Lower leg skin (tissue), 4 donors: ENCODE measurements at regions not wholly inside any gene's neighbourhood (a gene's known extent, or its start where the extent isn't known, plus 50 kb on each side); places are given as distances from the start of the nearest gene placed in this dataset.
"Not testable (repeated sequence)": the region's sequence is repeated elsewhere in the genome, so short reads cannot be mapped to it uniquely, and the experiment has no call there.

Experiments used
- DNase-seq, 2 donors: peaks; one replicate each; pipeline ENCODE4 v3.0.0-alpha.2; 2019; ENCODE audit warnings: low spot score in 2 of 2
- H3K4me3 ChIP-seq: fragments of 200-600 bp; sonication (generic); 2 replicates; pipeline ENCODE4 v1.5.1; 2017; ENCODE audit warnings: mild to moderate bottlenecking, low read depth; ENCODE audit not compliant: poor library complexity, severe bottlenecking
- CTCF ChIP-seq, 3 donors: fragments of 450-650 bp; IDR thresholded peaks; one replicate each; pipeline ENCODE4 v1.5.1; 2016; ENCODE audit warnings: antibody characterized with exemption in 3 of 3, mild to moderate bottlenecking in 3 of 3, moderate library complexity in 2 of 3
- POLR2A ChIP-seq, 2 donors: fragments of 450-650 bp; IDR thresholded peaks; one replicate each; pipeline ENCODE4 v1.6.1; 2016 to 2017; ENCODE audit warnings: antibody characterized with exemption in 2 of 2, mild to moderate bottlenecking in 1 of 2, moderate library complexity in 1 of 2
- WGBS, 2 donors: methylation state at CpG; one replicate each; pipeline ENCODE4 v1.1.5; 2018; 5-methylcytosine and 5-hydroxymethylcytosine counted together
- intact Hi-C: fragments of 100-400 bp; cut with DNase I; formaldehyde crosslinking; loops from one replicate; pipeline ENCODE4 v1.15.0; 2023; ENCODE audit warnings: low total_unique reads

GRCh38 chr10:63836666-63837442 lies 315.7 kb downstream of the REEP3 start:
- WGBS, 2 donors, result 95% methylated on average over 4 of the region's 4 CpGs
- no peak overlapping the region for H3K4me3 ChIP-seq
- intact Hi-C loops, result no loop called here
- TF ChIP-seq CTCF (IDR thresholded peaks at IDR 0.05) (no peak), POLR2A (IDR thresholded peaks at IDR 0.05) (no peak)
- no peak for DNase-seq

- intact Hi-C loops, result no loop called here
- 92 to 94% methylated on average over 5 of the region's 5 CpGs for WGBS, 2 donors
- TF ChIP-seq POLR2A (IDR thresholded peaks at IDR 0.05), result no peak
- no peak for TF ChIP-seq CTCF (IDR thresholded peaks at IDR 0.05)
- H3K4me3 ChIP-seq, result no peak overlapping the region
- DNase-seq, result no peak
Observed at GRCh38 chr10:63841761-63842160, 320.6 kb downstream of the REEP3 start.

GRCh38 chr10:63843107-63843506 lies 321.9 kb downstream of the REEP3 start:
- no peak overlapping the region for H3K4me3 ChIP-seq
- TF ChIP-seq POLR2A (IDR thresholded peaks at IDR 0.05) (no peak), CTCF (IDR thresholded peaks at IDR 0.05) (no peak)
- DNase-seq, result no peak
- intact Hi-C loops, result no loop called here
- 90 to 94% methylated on average over 2 of the region's 2 CpGs for WGBS, 2 donors

- WGBS, 2 donors, result 67 to 74% methylated on average over 3 of the region's 3 CpGs
- H3K4me3 ChIP-seq, DNase-seq, intact Hi-C loops: not testable (repeated sequence)
Observed at GRCh38 chr10:63848871-63849270, 327.7 kb downstream of the REEP3 start.

GRCh38 chr10:63862860-63863259 lies 341.7 kb downstream of the REEP3 start:
- intact Hi-C loops, result no loop called here
- WGBS, 2 donors, result 93 to 95% methylated on average over 1 of the region's 1 CpG
- DNase-seq, result no peak
- TF ChIP-seq CTCF (IDR thresholded peaks at IDR 0.05), result no peak
- TF ChIP-seq POLR2A (IDR thresholded peaks at IDR 0.05), result no peak
- no peak overlapping the region for H3K4me3 ChIP-seq

GRCh38 chr10:63865210-63865609 lies 344.0 kb downstream of the REEP3 start:
- TF ChIP-seq POLR2A (IDR thresholded peaks at IDR 0.05), result no peak
- TF ChIP-seq CTCF (IDR thresholded peaks at IDR 0.05), result no peak
- 59 to 65% methylated on average over 4 of the region's 4 CpGs for WGBS, 2 donors
- H3K4me3 ChIP-seq, result no peak overlapping the region
- intact Hi-C loops, result no loop called here
- DNase-seq, result no peak
